Suprapubic skin (tissue), 4 donors: ENCODE measurements at regions not wholly inside any gene's neighbourhood (a gene's known extent, or its start where the extent isn't known, plus 50 kb on each side); places are given as distances from the start of the nearest gene placed in this dataset.

Source experiments
- POLR2A ChIP-seq, 2 donors: fragments of 450-650 bp; IDR thresholded peaks; one replicate each; pipeline ENCODE4 v1.6.1; 2017; ENCODE audit warnings: antibody characterized with exemption in 2 of 2, mild to moderate bottlenecking in 2 of 2, moderate library complexity in 2 of 2
- POLR2AphosphoS5 ChIP-seq, 3 donors: sonication (generic); formaldehyde crosslinking; IDR thresholded peaks; one replicate each; pipeline ENCODE4 v1.6.1; 2017; ENCODE audit warnings: antibody characterized with exemption in 3 of 3
- TF ChIP-seq, protein P1 (sequence below), 2 donors: fragments of 200-600 bp in 1 of 2; fragments of 450-650 bp in 1 of 2; sonication (generic) in 1 of 2; IDR thresholded peaks; one replicate each; pipeline ENCODE4 v1.5.1; 2016 to 2019; ENCODE audit warnings: antibody characterized with exemption in 2 of 2, mild to moderate bottlenecking in 1 of 2, moderate library complexity in 1 of 2

DNA sequence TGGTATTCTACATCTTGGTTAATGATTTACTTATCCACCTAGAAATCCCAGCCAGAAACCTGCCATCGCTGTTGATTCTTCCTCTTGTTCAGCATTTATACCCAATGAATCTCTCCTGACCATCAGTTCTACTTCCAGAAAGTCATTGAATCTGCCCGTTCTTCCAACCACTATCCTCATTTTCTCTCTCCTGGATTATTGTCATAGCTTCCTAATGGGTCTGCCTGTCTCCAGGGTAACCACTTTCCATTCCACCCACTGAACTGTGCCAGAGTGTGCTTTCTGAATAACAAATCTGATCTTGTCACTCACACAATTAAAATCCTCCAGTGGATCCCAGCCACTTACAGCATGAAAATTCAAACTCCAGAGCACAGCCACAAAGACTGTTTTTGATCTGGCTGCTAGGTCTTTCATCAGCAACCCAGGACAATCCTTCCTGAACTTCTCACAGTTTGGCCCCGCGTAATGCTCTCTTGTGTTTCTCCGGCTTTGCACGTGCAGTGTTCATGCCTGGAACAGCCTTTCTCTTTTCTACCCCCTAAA lies 330.6 kb downstream of the SPRY2 start:
- TF ChIP-seq, protein P1, sequence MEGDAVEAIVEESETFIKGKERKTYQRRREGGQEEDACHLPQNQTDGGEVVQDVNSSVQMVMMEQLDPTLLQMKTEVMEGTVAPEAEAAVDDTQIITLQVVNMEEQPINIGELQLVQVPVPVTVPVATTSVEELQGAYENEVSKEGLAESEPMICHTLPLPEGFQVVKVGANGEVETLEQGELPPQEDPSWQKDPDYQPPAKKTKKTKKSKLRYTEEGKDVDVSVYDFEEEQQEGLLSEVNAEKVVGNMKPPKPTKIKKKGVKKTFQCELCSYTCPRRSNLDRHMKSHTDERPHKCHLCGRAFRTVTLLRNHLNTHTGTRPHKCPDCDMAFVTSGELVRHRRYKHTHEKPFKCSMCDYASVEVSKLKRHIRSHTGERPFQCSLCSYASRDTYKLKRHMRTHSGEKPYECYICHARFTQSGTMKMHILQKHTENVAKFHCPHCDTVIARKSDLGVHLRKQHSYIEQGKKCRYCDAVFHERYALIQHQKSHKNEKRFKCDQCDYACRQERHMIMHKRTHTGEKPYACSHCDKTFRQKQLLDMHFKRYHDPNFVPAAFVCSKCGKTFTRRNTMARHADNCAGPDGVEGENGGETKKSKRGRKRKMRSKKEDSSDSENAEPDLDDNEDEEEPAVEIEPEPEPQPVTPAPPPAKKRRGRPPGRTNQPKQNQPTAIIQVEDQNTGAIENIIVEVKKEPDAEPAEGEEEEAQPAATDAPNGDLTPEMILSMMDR (IDR thresholded peaks at IDR 0.05) = no peak
- TF ChIP-seq POLR2A (IDR thresholded peaks at IDR 0.05) = no peak
- no peak for TF ChIP-seq POLR2AphosphoS5 (IDR thresholded peaks at IDR 0.05)
